BJ (cell line): ENCODE measurements at regions not wholly inside any gene's neighbourhood (a gene's known extent, or its start where the extent isn't known, plus 50 kb on each side); places are given as distances from the start of the nearest gene placed in this dataset.

Experiments used
- CTCF ChIA-PET: fragments of 350-600 bp; formaldehyde crosslinking; extraction: SDS; loops from one replicate; lab custom pipeline; 2021; ENCODE audit warnings: antibody characterized with exemption, inconsistent platforms; lab: Yijun Ruan, JAX
- POLR2A ChIA-PET: fragments of 300-600 bp; sonication (Branson Sonifier 250); formaldehyde crosslinking; extraction: SDS; loops from one replicate; lab custom pipeline; 2021; ENCODE audit warnings: antibody characterized with exemption; lab: Charles Lee
- DNase-seq: peaks from one replicate; pipeline ENCODE4 v3.0.0-alpha.2; 2011; ENCODE audit warnings: low read depth
- H3K27me3 ChIP-seq: 2 replicates; pipeline ENCODE4 v1.6.0; 2011; ENCODE audit warnings: low read length; ENCODE audit not compliant: control insufficient read depth, insufficient read depth
- H3K36me3 ChIP-seq: 2 replicates; pipeline ENCODE4 v1.5.1; 2011; ENCODE audit warnings: low read length; ENCODE audit not compliant: control insufficient read depth, insufficient read depth
- H3K4me3 ChIP-seq: 2 replicates; pipeline ENCODE4 v1.5.1; 2011; ENCODE audit warnings: low read depth, mild to moderate bottlenecking, control low read depth, low read length
- TF ChIP-seq, protein P1 (sequence below): IDR thresholded peaks from 2 replicates; pipeline ENCODE4 v1.5.1; 2011; ENCODE audit warnings: low read depth, mild to moderate bottlenecking, control low read depth, inconsistent platforms, low read length, moderate library complexity; ENCODE audit not compliant: insufficient read depth

DNA sequence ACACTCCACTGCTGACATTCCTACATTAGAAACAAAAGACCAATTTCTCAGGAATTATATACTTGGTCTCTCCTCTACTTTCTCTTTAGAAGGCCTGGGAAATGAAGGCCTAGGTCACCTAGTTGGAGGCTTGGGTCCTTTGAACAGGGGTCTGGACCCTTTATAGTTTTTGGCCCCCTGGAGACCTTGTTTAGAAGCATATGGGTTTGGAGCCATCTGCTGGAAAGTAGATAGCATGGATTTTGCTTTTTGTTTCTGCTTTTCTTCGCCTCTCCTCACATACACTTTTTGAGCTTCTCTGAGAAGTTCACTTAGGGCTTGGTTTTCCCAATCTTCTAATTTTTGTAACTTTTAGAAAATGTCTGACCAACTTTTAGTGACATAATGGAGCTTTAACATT, 67.1 kb upstream of the CDK20 start:
- Histone ChIP-seq H3K36me3 (no peaks in the 10 kb centered on the region), H3K4me3 (no peak overlapping the region), H3K27me3 (no peaks in the 10 kb centered on the region)
- ChIA-PET POLR2A (no interaction called here), CTCF (interaction anchor here (0.6 to 1.8 kb wide), 12 partner anchors 9 to 364 kb away, joined by 3 to 14 read pairs (median 4); partner anchors contain the start of gene CDK20)
- TF ChIP-seq, protein P1, sequence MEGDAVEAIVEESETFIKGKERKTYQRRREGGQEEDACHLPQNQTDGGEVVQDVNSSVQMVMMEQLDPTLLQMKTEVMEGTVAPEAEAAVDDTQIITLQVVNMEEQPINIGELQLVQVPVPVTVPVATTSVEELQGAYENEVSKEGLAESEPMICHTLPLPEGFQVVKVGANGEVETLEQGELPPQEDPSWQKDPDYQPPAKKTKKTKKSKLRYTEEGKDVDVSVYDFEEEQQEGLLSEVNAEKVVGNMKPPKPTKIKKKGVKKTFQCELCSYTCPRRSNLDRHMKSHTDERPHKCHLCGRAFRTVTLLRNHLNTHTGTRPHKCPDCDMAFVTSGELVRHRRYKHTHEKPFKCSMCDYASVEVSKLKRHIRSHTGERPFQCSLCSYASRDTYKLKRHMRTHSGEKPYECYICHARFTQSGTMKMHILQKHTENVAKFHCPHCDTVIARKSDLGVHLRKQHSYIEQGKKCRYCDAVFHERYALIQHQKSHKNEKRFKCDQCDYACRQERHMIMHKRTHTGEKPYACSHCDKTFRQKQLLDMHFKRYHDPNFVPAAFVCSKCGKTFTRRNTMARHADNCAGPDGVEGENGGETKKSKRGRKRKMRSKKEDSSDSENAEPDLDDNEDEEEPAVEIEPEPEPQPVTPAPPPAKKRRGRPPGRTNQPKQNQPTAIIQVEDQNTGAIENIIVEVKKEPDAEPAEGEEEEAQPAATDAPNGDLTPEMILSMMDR = peak; percentile 57
- no peak for DNase-seq

DNA sequence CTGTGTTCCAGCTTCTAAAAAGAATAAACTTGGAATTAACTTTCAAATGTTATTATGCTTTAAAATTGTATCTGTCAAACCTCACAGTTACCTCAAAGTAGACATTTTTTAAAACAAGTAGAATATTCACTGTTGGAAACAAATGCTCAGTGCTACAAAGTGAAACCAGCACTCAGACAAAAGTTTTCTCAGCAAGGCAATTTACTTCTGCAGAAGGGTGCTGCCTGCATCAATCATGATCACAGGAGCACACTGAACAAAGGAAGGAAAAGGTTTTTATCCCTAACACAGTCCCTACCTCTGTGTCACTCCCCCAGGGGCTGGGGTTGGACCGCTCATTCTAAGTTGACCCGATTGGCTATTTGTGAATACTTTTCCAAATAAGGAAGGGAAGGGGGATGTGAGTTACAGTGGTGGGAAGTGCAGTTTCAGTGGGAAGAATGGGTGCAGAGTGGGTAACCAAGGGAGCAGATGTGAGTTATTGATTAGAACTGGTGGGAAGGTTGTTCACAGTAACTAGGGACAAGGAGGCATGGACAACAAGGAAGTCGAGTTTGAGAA, 63.0 kb upstream of the CDK20 start:
- POLR2A ChIA-PET = no interaction called here
- Histone ChIP-seq H3K36me3 (no peaks in the 10 kb centered on the region), H3K4me3 (no peak overlapping the region), H3K27me3 (no peaks in the 10 kb centered on the region)
- TF ChIP-seq, protein P1 = no peak
- DNase-seq = no peak
- CTCF ChIA-PET = interaction anchor here (1.2 kb wide), 1 partner anchor 85 kb away, joined by 4 read pairs; no protein-coding TSS in a partner anchor

DNA sequence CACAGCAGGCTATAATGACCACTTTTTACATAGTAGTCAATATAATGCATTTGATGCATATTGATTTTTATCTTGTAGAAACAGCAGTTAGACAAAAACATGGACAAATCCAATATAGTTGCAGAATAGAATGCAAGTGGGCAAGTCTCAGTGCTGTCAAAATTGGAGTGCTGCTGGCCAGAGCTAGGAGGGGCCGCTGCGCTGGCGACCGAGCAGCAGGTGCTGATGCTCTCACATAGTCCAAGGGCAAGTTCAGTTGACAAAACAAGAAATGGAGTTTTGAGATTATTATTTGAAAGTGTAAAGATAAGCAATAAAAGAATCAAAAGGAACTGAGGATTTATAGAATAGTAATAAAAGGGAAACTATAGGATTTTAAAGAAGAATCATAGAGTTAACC, 60.6 kb upstream of the CDK20 start:
- DNase-seq = no peak

DNA sequence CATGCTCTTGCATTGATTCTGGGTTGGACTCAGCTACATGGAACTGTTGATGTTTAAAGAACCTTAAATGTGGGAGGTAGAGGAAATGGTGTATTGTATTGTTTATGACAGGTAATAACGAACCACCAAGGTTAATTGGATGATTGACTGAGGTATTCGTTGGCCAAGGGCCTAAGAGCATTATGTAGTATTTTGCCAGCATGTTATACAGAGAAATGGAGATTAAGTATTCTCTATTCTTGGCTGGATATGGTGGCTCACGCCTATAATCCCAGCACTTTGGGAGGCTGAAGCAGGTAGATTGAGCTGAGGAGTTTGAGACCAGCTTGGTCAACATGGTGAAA, 59.0 kb upstream of the CDK20 start:
- no peak overlapping the region for H3K4me3 ChIP-seq
- H3K27me3 ChIP-seq = no peaks in the 10 kb centered on the region
- CTCF ChIA-PET = interaction anchor here (1.8 kb wide), 1 partner anchor 8 kb away, joined by 4 read pairs; no protein-coding TSS in a partner anchor
- TF ChIP-seq, protein P1 = no peak
- POLR2A ChIA-PET = no interaction called here
- no peak for DNase-seq
- H3K36me3 ChIP-seq = no peaks in the 10 kb centered on the region

More for the DNA sequence above, 60.6 kb upstream of the CDK20 start:
- ChIA-PET POLR2A (no interaction called here), CTCF (no interaction called here)
- TF ChIP-seq, protein P1 = no peak
- Histone ChIP-seq H3K36me3 (no peaks in the 10 kb centered on the region), H3K4me3 (no peak overlapping the region), H3K27me3 (no peaks in the 10 kb centered on the region)

DNA sequence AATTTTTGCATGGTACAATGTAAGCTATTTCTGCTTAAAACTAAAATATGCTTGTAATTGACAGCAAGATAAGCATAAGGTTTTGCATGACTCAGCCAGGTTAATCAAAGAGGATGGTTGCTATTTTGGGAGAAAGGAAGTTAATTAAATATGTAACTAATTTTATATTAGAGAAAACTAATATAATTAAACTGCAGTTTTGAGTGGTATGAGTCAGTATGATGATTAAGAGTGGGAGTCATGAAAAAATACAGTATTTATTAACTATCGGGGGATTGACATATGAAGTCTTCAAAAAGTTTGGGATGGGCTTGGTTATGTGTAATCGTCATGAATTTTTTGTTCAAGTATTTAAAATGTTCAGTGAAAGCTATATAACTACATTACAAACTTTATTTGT, 54.0 kb upstream of the CDK20 start:
- Histone ChIP-seq H3K36me3 (no peaks in the 10 kb centered on the region), H3K27me3 (no peaks in the 10 kb centered on the region), H3K4me3 (no peak overlapping the region)
- ChIA-PET POLR2A (no interaction called here), CTCF (interaction anchor here (1.0 kb wide), 1 partner anchor 77 kb away, joined by 5 read pairs; no protein-coding TSS in a partner anchor)
- DNase-seq = no peak
- TF ChIP-seq, protein P1 = no peak
